SK-N-SH (cell line): ENCODE measurements at regions not wholly inside any gene's neighbourhood (a gene's known extent, or its start where the extent isn't known, plus 50 kb on each side); places are given as distances from the start of the nearest gene placed in this dataset.

Experiments used
- CTCF ChIA-PET: fragments of 300-600, 350-600 bp; formaldehyde crosslinking; extraction: SDS; loops from one replicate; lab custom pipeline; 2021; lab: Yijun Ruan, JAX
- POLR2A ChIA-PET: fragments of 350-600 bp; sonication (Branson Sonifier 250); formaldehyde crosslinking; extraction: SDS; loops from one replicate; lab custom pipeline; 2020; ENCODE audit warnings: antibody characterized with exemption, inconsistent platforms; lab: Yijun Ruan, JAX
- DNase-seq: peaks from one replicate; pipeline ENCODE4 v3.0.0; 2012
- H2AFZ ChIP-seq: fragments of 200-600 bp; sonication (generic); 2 replicates; pipeline ENCODE4 v1.8.1; 2016; ENCODE audit warnings: antibody characterized with exemption, mild to moderate bottlenecking, low read depth
- H3F3A ChIP-seq: fragments of 200-600 bp; sonication (generic); replicated peaks from 2 replicates; pipeline ENCODE3; 2016; ENCODE audit warnings: antibody characterized with exemption, mild to moderate bottlenecking; ENCODE audit not compliant: insufficient read depth
- H3K27ac ChIP-seq, 2 experiments: fragments of 200-500 bp in 1 of 2; fragments of 200-600 bp in 1 of 2; sonication (Bioruptor generic) in 1 of 2; sonication (generic), shearing (Covaris generic) in 1 of 2; 2 replicates each; pipeline versions ENCODE4 v1.5.1 to v1.6.1; 2014 to 2016; ENCODE audit warnings: low read depth in 2 of 2, inconsistent platforms in 1 of 2, low read length in 1 of 2, mild to moderate bottlenecking in 1 of 2, mixed read lengths in 1 of 2
- H3K27me3 ChIP-seq: fragments of 200-600 bp; sonication (generic), shearing (Covaris generic); 2 replicates; pipeline ENCODE4 v1.6.1; 2016; ENCODE audit warnings: mixed run types; ENCODE audit not compliant: insufficient read depth
- H3K36me3 ChIP-seq, 2 experiments: fragments of 200-500 bp in 1 of 2; fragments of 200-600 bp in 1 of 2; sonication (Bioruptor generic) in 1 of 2; sonication (generic) in 1 of 2; replicated peaks in 1 of 2; 2 replicates each; pipeline versions ENCODE3 to v1.5.1; 2014 to 2016; ENCODE audit warnings: low read length in 1 of 2, mild to moderate bottlenecking in 1 of 2; ENCODE audit not compliant: insufficient read depth in 2 of 2, control insufficient read depth in 1 of 2
- H3K4me1 ChIP-seq, 2 experiments: fragments of 200-500 bp in 1 of 2; fragments of 200-600 bp in 1 of 2; sonication (Bioruptor generic) in 1 of 2; sonication (generic), shearing (Covaris generic) in 1 of 2; 2 replicates each; pipeline versions ENCODE4 v1.5.1 to v1.6.1; 2014 to 2016; ENCODE audit warnings: low read depth in 1 of 2, low read length in 1 of 2, mixed run types in 1 of 2; ENCODE audit not compliant: insufficient read depth in 2 of 2, control insufficient read depth in 1 of 2
- H3K4me2 ChIP-seq: fragments of 200-600 bp; sonication (generic), shearing (Covaris generic); 2 replicates; pipeline ENCODE4 v1.6.1; 2017; ENCODE audit warnings: mixed run types
- H3K4me3 ChIP-seq, 2 experiments: fragments of 200-500 bp in 1 of 2; fragments of 200-600 bp in 1 of 2; sonication (Bioruptor generic) in 1 of 2; sonication (generic), shearing (Covaris generic) in 1 of 2; 2 replicates each; pipeline versions ENCODE4 v1.5.1 to v1.8.1; 2014 to 2016; ENCODE audit warnings: low read depth in 2 of 2, inconsistent platforms in 1 of 2, low read length in 1 of 2, mild to moderate bottlenecking in 1 of 2, mixed read lengths in 1 of 2, moderate library complexity in 1 of 2
- H3K79me2 ChIP-seq: fragments of 200-600 bp; sonication (generic); 2 replicates; pipeline ENCODE4 v1.8.1; 2017; ENCODE audit warnings: mild to moderate bottlenecking; ENCODE audit not compliant: insufficient read depth
- H3K9ac ChIP-seq: fragments of 200-600 bp; sonication (generic); 2 replicates; pipeline ENCODE4 v1.6.1; 2017; ENCODE audit warnings: mixed run types
- H3K9me2 ChIP-seq: fragments of 200-600 bp; sonication (generic); 2 replicates; pipeline ENCODE4 v1.6.1; 2017; ENCODE audit warnings: mixed run types
- H3K9me3 ChIP-seq: fragments of 200-600 bp; sonication (generic); 2 replicates; pipeline ENCODE4 v1.6.1; 2017; ENCODE audit warnings: mixed run types, mild to moderate bottlenecking, moderate library complexity
- H4K20me1 ChIP-seq: fragments of 200-600 bp; sonication (generic); 2 replicates; pipeline ENCODE4 v1.6.1; 2017; ENCODE audit warnings: mild to moderate bottlenecking, mixed run types; ENCODE audit not compliant: insufficient read depth
- EP300 ChIP-seq, 2 experiments: IDR thresholded peaks; 2 replicates each; pipeline versions ENCODE4 v1.4.0 to v1.6.1; 2012; ENCODE audit warnings: borderline replicate concordance in 1 of 2, low read depth in 1 of 2, low read length in 1 of 2
- EZH2phosphoT487 ChIP-seq: fragments of 200-600 bp; sonication (generic); IDR thresholded peaks from 2 replicates; pipeline ENCODE4 v1.6.1; 2017; ENCODE audit warnings: low read depth, mixed run types, mild to moderate bottlenecking, antibody characterized with exemption, moderate library complexity, borderline replicate concordance
- FOXJ3 ChIP-seq: sonication (generic); formaldehyde crosslinking; IDR thresholded peaks from 2 replicates; pipeline ENCODE4 v1.5.1; 2020; ENCODE audit warnings: mild to moderate bottlenecking, missing genetic modification reagents
- FOXM1 ChIP-seq: IDR thresholded peaks from 2 replicates; pipeline ENCODE4 v1.4.0; 2012; ENCODE audit warnings: low read depth, mild to moderate bottlenecking
- GABPA ChIP-seq: IDR thresholded peaks from 2 replicates; pipeline ENCODE4 v1.4.0; 2012; ENCODE audit warnings: low read depth, mild to moderate bottlenecking
- MEF2A ChIP-seq: IDR thresholded peaks from 2 replicates; pipeline ENCODE4 v1.4.0; 2012; ENCODE audit warnings: low read depth, borderline replicate concordance
- NRF1 ChIP-seq: IDR thresholded peaks from 2 replicates; pipeline ENCODE4 v1.6.1; 2012; ENCODE audit warnings: low read depth, mild to moderate bottlenecking, low read length
- RAD21 ChIP-seq: IDR thresholded peaks from 2 replicates; pipeline ENCODE4 v1.6.1; 2012; ENCODE audit warnings: mild to moderate bottlenecking, low read length
- RFX5 ChIP-seq: IDR thresholded peaks from 2 replicates; pipeline ENCODE4 v1.6.1; 2012; ENCODE audit warnings: mild to moderate bottlenecking, improper control_type of control experiment, low read length
- RXRA ChIP-seq: IDR thresholded peaks from 2 replicates; pipeline ENCODE4 v1.4.0; 2012; ENCODE audit warnings: low read depth, mild to moderate bottlenecking, borderline replicate concordance
- TAF1 ChIP-seq: IDR thresholded peaks from 2 replicates; pipeline ENCODE4 v1.6.1; 2012; ENCODE audit warnings: low read depth, mild to moderate bottlenecking, low read length, moderate library complexity, borderline replicate concordance
- TEAD4 ChIP-seq: IDR thresholded peaks from 2 replicates; pipeline ENCODE4 v1.4.0; 2012; ENCODE audit warnings: mild to moderate bottlenecking, borderline replicate concordance; ENCODE audit not compliant: insufficient read depth
- YY1 ChIP-seq: IDR thresholded peaks from 2 replicates; pipeline ENCODE4 v1.4.0; 2012; ENCODE audit warnings: low read depth, mild to moderate bottlenecking
- WGBS: methylation state at CpG from one replicate; pipeline ENCODE4 v1.1.6; 2017; ENCODE audit warnings: low lambda C conversion rate; 5-methylcytosine and 5-hydroxymethylcytosine counted together
- TF ChIP-seq, protein P1 (sequence below): IDR thresholded peaks from 2 replicates; pipeline ENCODE4 v1.6.1; 2012; ENCODE audit warnings: mild to moderate bottlenecking, low read depth, low read length, moderate library complexity
- TF ChIP-seq, protein P2 (sequence below): fragments of 150-350 bp; IDR thresholded peaks from 2 replicates; pipeline ENCODE4 v1.6.1; 2016; ENCODE audit warnings: mild to moderate bottlenecking, low read depth, low read length
- TF ChIP-seq, protein P3 (sequence below): fragments of 200-600 bp; sonication (generic); IDR thresholded peaks from 2 replicates; pipeline ENCODE4 v1.6.1; 2017; ENCODE audit warnings: antibody characterized with exemption, mild to moderate bottlenecking, moderate library complexity
- TF ChIP-seq, protein P4 (sequence below): IDR thresholded peaks from 2 replicates; pipeline ENCODE4 v1.4.0; 2012; ENCODE audit warnings: low read depth, borderline replicate concordance
- TF ChIP-seq, protein P5 (sequence below): fragments of 150-350 bp; IDR thresholded peaks from 2 replicates; pipeline ENCODE4 v1.6.1; 2017; ENCODE audit warnings: antibody characterized with exemption, low read length, low read depth, borderline replicate concordance

DNA sequence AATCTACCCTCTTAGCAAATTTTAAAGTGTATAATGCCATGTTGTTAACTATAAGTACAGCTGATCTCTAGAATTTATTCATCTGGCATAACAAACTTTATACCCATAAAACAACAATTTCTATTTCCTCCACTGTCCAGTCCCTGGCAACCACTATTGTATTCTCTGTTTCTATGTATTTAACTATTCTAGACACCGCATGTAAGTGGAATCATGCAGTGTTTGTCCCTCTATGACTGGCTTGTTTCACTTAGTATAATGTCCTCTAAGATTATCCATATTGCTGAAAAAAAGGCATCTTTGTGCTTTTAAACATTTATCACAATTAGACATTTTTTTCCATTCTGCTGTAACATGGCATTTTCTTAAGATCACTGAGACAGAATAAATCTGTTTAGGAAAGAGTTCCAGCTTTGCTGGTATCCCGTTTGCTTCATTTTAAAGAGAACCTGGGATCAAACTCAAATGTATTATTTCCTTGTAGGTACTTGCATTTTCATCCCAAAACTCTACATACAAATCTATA, 1191.0 kb downstream of the SLITRK5 start:
- CTCF ChIA-PET = no interaction called here
- Histone ChIP-seq H3K4me2 (no peak overlapping the region), H2AFZ (no peak overlapping the region), H3K9me2 (no peaks in the 10 kb centered on the region), H3K4me1 (peaks cover 0 to 2% of the 10 kb centered on the region in 2 experiments; a peak in 1 of 4 replicates), H3K27ac (no peak overlapping the region), H3K79me2 (no peaks in the 10 kb centered on the region), H3K27me3 (no peaks in the 10 kb centered on the region), H4K20me1 (no peaks in the 10 kb centered on the region), H3F3A (no peaks in the 10 kb centered on the region), H3K4me3 (no peak overlapping the region), H3K36me3 (no peaks in the 10 kb centered on the region), H3K9ac (no peak overlapping the region), H3K9me3 (no peaks in the 10 kb centered on the region)
- POLR2A ChIA-PET = no interaction called here
- no peak for DNase-seq
- TF ChIP-seq RFX5 (no peak), GABPA (no peak), TAF1 (no peak), FOXJ3 (CRISPR knock-in tag) (no peak), NRF1 (no peak), TEAD4 (no peak), RXRA (no peak), EP300 (IDR thresholded peaks at IDR 0.05; ENCODE audit: borderline replicate concordance in 1 of 2, low read depth in 1 of 2, low read length in 1 of 2) (no peak), YY1 (no peak), FOXM1 (no peak), EZH2phosphoT487 (no peak), RAD21 (no peak), MEF2A (no peak)
- TF ChIP-seq, protein P1, sequence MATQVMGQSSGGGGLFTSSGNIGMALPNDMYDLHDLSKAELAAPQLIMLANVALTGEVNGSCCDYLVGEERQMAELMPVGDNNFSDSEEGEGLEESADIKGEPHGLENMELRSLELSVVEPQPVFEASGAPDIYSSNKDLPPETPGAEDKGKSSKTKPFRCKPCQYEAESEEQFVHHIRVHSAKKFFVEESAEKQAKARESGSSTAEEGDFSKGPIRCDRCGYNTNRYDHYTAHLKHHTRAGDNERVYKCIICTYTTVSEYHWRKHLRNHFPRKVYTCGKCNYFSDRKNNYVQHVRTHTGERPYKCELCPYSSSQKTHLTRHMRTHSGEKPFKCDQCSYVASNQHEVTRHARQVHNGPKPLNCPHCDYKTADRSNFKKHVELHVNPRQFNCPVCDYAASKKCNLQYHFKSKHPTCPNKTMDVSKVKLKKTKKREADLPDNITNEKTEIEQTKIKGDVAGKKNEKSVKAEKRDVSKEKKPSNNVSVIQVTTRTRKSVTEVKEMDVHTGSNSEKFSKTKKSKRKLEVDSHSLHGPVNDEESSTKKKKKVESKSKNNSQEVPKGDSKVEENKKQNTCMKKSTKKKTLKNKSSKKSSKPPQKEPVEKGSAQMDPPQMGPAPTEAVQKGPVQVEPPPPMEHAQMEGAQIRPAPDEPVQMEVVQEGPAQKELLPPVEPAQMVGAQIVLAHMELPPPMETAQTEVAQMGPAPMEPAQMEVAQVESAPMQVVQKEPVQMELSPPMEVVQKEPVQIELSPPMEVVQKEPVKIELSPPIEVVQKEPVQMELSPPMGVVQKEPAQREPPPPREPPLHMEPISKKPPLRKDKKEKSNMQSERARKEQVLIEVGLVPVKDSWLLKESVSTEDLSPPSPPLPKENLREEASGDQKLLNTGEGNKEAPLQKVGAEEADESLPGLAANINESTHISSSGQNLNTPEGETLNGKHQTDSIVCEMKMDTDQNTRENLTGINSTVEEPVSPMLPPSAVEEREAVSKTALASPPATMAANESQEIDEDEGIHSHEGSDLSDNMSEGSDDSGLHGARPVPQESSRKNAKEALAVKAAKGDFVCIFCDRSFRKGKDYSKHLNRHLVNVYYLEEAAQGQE = no peak
- TF ChIP-seq, protein P2, sequence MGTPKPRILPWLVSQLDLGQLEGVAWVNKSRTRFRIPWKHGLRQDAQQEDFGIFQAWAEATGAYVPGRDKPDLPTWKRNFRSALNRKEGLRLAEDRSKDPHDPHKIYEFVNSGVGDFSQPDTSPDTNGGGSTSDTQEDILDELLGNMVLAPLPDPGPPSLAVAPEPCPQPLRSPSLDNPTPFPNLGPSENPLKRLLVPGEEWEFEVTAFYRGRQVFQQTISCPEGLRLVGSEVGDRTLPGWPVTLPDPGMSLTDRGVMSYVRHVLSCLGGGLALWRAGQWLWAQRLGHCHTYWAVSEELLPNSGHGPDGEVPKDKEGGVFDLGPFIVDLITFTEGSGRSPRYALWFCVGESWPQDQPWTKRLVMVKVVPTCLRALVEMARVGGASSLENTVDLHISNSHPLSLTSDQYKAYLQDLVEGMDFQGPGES = no peak
- TF ChIP-seq, protein P3, sequence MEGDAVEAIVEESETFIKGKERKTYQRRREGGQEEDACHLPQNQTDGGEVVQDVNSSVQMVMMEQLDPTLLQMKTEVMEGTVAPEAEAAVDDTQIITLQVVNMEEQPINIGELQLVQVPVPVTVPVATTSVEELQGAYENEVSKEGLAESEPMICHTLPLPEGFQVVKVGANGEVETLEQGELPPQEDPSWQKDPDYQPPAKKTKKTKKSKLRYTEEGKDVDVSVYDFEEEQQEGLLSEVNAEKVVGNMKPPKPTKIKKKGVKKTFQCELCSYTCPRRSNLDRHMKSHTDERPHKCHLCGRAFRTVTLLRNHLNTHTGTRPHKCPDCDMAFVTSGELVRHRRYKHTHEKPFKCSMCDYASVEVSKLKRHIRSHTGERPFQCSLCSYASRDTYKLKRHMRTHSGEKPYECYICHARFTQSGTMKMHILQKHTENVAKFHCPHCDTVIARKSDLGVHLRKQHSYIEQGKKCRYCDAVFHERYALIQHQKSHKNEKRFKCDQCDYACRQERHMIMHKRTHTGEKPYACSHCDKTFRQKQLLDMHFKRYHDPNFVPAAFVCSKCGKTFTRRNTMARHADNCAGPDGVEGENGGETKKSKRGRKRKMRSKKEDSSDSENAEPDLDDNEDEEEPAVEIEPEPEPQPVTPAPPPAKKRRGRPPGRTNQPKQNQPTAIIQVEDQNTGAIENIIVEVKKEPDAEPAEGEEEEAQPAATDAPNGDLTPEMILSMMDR = no peak
- TF ChIP-seq, protein P4, sequence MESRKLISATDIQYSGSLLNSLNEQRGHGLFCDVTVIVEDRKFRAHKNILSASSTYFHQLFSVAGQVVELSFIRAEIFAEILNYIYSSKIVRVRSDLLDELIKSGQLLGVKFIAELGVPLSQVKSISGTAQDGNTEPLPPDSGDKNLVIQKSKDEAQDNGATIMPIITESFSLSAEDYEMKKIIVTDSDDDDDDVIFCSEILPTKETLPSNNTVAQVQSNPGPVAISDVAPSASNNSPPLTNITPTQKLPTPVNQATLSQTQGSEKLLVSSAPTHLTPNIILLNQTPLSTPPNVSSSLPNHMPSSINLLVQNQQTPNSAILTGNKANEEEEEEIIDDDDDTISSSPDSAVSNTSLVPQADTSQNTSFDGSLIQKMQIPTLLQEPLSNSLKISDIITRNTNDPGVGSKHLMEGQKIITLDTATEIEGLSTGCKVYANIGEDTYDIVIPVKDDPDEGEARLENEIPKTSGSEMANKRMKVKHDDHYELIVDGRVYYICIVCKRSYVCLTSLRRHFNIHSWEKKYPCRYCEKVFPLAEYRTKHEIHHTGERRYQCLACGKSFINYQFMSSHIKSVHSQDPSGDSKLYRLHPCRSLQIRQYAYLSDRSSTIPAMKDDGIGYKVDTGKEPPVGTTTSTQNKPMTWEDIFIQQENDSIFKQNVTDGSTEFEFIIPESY = no peak
- TF ChIP-seq, protein P5, sequence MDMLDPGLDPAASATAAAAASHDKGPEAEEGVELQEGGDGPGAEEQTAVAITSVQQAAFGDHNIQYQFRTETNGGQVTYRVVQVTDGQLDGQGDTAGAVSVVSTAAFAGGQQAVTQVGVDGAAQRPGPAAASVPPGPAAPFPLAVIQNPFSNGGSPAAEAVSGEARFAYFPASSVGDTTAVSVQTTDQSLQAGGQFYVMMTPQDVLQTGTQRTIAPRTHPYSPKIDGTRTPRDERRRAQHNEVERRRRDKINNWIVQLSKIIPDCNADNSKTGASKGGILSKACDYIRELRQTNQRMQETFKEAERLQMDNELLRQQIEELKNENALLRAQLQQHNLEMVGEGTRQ = no peak
- 49% methylated on average over 2 of the region's 2 CpGs for WGBS
